Transverse colon (tissue), 4 donors: ENCODE measurements at regions not wholly inside any gene's neighbourhood (a gene's known extent, or its start where the extent isn't known, plus 50 kb on each side); places are given as distances from the start of the nearest gene placed in this dataset.

Experiments used
- DNase-seq: peaks from one replicate; pipeline ENCODE4 v3.0.0-alpha.2; 2019
- H3K27ac ChIP-seq, 4 donors: fragments of 200-600 bp; sonication (generic); 2 replicates each; pipeline ENCODE4 v1.5.1; 2016 to 2018; ENCODE audit warnings: inconsistent platforms in 4 of 4
- H3K27me3 ChIP-seq: fragments of 200-600 bp; sonication (generic); 2 replicates; pipeline ENCODE4 v1.5.1; 2017; ENCODE audit warnings: inconsistent platforms
- H3K36me3 ChIP-seq, 4 donors: fragments of 200-600 bp; sonication (generic); 2 replicates each; pipeline ENCODE4 v1.5.1; 2017 to 2019; ENCODE audit warnings: inconsistent platforms in 4 of 4
- H3K4me1 ChIP-seq, 4 donors: fragments of 200-600 bp; sonication (generic); 2 replicates each; pipeline ENCODE4 v1.5.1; 2017 to 2020; ENCODE audit warnings: inconsistent platforms in 4 of 4
- H3K4me3 ChIP-seq, 4 donors: fragments of 200-600 bp; sonication (generic); 1 replicate in 1 of 4; 2 replicates in 3 of 4; pipeline versions ENCODE4 v1.5.1 to v1.6.1; 2017 to 2019; ENCODE audit warnings: inconsistent platforms in 4 of 4
- H3K9me3 ChIP-seq, 2 donors: fragments of 200-600 bp; sonication (generic); 2 replicates each; pipeline ENCODE4 v1.5.1; 2017 to 2019; ENCODE audit warnings: inconsistent platforms in 2 of 2
- EP300 ChIP-seq: sonication (generic); formaldehyde crosslinking; IDR thresholded peaks from one replicate; pipeline ENCODE4 v1.6.1; 2017; ENCODE audit warnings: antibody characterized with exemption, low read depth
- POLR2A ChIP-seq: fragments of 450-650 bp; IDR thresholded peaks from one replicate; pipeline ENCODE4 v1.6.1; 2016; ENCODE audit warnings: antibody characterized with exemption, mild to moderate bottlenecking, moderate library complexity
- POLR2AphosphoS5 ChIP-seq, 3 donors: sonication (generic); formaldehyde crosslinking; IDR thresholded peaks; one replicate each; pipeline ENCODE4 v1.6.1; 2016; ENCODE audit warnings: antibody characterized with exemption in 3 of 3
- WGBS, 2 donors: methylation state at CpG; one replicate each; pipeline ENCODE4 v1.1.5; 2018; ENCODE audit warnings: low coverage in 1 of 2; 5-methylcytosine and 5-hydroxymethylcytosine counted together
- in situ Hi-C, 4 donors: fragments of 200-750 bp; cut with MboI; loops; one replicate each; pipeline versions ENCODE4 v1.15.0 to v1.15.1; 2017; ENCODE audit warnings: low sequenced_read_pairs in 3 of 4, low pct_ligation_motif_present in 1 of 4, low pct_unique_long_range_greater_than_20kb in 1 of 4
- intact Hi-C: fragments of 100-400 bp; cut with DNase I; formaldehyde crosslinking; loops from one replicate; pipeline ENCODE4 v1.15.1; 2023; ENCODE audit warnings: low total_unique reads
- TF ChIP-seq, protein P1 (sequence below), 5 experiments: fragments of 200-600 bp in 3 of 5; fragments of 450-650 bp in 2 of 5; sonication (generic) in 3 of 5; IDR thresholded peaks; 1 replicate in 2 of 5; 2 replicates in 3 of 5; pipeline ENCODE4 v1.5.1; 2016 to 2017; ENCODE audit warnings: antibody characterized with exemption in 5 of 5, inconsistent platforms in 3 of 5, mild to moderate bottlenecking in 2 of 5, moderate library complexity in 1 of 5

DNA sequence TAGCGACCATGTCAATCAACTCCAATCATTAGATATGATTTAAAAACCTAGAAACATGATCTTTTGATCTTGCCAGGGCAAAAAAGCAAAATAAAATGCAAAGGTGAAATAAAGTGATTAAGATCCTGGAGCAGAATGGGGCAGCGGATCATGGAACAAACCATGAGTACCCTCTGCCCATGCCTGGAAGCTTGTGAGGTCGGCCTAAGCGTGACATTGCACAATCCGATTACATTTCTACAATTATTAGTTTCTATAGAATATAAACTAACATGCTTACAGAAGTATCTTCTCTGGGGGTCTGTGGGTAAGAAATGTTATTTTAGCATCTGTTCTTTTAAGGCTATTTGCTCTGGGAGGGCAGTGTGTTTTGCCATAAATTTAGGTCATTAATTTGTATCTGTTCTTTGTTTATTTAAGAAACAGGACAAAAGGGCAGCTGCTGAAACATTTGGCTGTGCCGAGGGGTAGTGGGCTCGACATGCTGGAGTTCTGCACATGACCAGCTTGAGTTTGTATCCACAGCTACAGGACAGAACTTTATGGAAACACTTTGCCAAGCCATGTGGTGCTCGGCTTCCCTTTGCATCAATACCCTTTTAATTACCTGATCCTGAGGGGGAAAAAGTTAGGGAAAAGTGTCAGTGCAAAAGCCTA lies 55.9 kb downstream of the ZBTB18 start:
- 76 to 79% methylated on average over 7 to 8 of the region's 8 CpGs for WGBS, 2 donors
- no peaks in the 10 kb centered on the region for H3K36me3 ChIP-seq
- H3K4me3 ChIP-seq, result no peak overlapping the region

DNA sequence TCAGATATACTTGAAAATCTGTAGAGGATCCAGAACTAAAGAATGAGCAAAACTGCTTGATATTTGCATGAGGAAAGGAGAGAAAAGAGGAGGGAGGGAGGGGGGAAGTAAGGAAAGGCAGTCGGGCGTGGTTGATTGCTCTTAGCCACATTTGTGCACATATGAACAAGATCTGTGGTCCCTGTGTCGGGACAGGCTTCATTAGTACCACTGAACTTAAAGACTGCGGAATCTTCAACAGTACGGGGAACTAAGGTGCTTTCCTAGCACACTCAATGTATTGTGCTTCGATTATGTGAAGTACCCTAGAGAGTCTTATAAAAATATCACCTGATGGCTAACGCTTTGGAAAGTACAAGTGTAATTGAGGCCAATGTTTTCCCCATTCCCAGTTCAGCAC lies 59.9 kb downstream of the ZBTB18 start:
- no peak overlapping the region for H3K4me3 ChIP-seq
- no peaks in the 10 kb centered on the region for H3K4me1 ChIP-seq
- intact Hi-C loops, result loop anchor here (5.0 kb wide), 1 partner anchor 354 kb away; no protein-coding TSS in a partner anchor
- 74 to 86% methylated on average over 7 of the region's 7 CpGs for whole genome bisulfite sequencing, 2 donors
- H3K9me3 ChIP-seq, result no peaks in the 10 kb centered on the region
- no peak for TF ChIP-seq POLR2AphosphoS5 (IDR thresholded peaks at IDR 0.05)
- TF ChIP-seq, protein P1, sequence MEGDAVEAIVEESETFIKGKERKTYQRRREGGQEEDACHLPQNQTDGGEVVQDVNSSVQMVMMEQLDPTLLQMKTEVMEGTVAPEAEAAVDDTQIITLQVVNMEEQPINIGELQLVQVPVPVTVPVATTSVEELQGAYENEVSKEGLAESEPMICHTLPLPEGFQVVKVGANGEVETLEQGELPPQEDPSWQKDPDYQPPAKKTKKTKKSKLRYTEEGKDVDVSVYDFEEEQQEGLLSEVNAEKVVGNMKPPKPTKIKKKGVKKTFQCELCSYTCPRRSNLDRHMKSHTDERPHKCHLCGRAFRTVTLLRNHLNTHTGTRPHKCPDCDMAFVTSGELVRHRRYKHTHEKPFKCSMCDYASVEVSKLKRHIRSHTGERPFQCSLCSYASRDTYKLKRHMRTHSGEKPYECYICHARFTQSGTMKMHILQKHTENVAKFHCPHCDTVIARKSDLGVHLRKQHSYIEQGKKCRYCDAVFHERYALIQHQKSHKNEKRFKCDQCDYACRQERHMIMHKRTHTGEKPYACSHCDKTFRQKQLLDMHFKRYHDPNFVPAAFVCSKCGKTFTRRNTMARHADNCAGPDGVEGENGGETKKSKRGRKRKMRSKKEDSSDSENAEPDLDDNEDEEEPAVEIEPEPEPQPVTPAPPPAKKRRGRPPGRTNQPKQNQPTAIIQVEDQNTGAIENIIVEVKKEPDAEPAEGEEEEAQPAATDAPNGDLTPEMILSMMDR (IDR thresholded peaks at IDR 0.05), result no peak
- TF ChIP-seq POLR2A, result no peak
- TF ChIP-seq EP300, result no peak
- in situ Hi-C loops, result no loop called here
- no peak overlapping the region for H3K27ac ChIP-seq
- H3K27me3 ChIP-seq, result no peaks in the 10 kb centered on the region
- no peaks in the 10 kb centered on the region for H3K36me3 ChIP-seq
- DNase-seq, result no peak

More for the DNA sequence above, 55.9 kb downstream of the ZBTB18 start:
- intact Hi-C loops (no loop called here), in situ Hi-C loops (no loop called here)
- H3K27me3 ChIP-seq, result no peaks in the 10 kb centered on the region
- no peak for DNase-seq
- H3K9me3 ChIP-seq, result no peaks in the 10 kb centered on the region
- no peaks in the 10 kb centered on the region for H3K4me1 ChIP-seq
- TF ChIP-seq EP300 (no peak), POLR2AphosphoS5 (IDR thresholded peaks at IDR 0.05) (no peak), POLR2A (no peak)
- TF ChIP-seq, protein P1 (IDR thresholded peaks at IDR 0.05), result no peak
- H3K27ac ChIP-seq, result no peak overlapping the region

DNA sequence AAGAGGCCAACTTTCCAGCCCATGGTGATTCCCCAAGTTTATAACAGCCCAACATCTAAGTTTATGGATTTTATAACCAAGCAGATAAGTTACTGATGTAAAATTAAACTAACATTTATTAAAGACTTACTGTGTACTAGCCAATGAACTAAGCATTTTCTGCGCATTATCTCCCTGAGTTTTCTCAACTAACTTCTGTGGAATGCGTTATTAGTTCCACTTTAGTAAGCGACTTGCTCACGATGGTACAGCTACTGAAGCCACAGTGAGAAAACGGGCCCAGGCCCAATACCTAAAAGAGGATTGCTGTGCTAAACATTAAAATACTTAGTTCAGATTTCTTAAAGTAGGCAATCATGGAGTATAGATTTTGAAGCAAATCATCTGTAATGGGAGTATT lies 61.0 kb downstream of the ZBTB18 start:
- no peak for DNase-seq
- TF ChIP-seq, protein P1 (IDR thresholded peaks at IDR 0.05), result no peak
- TF ChIP-seq POLR2AphosphoS5 (IDR thresholded peaks at IDR 0.05) (no peak), EP300 (no peak), POLR2A (no peak)
- in situ Hi-C loops (no loop called here), intact Hi-C loops (loop anchor here (5.0 kb wide), 1 partner anchor 355 kb away; no protein-coding TSS in a partner anchor)
- Histone ChIP-seq H3K27ac (no peak overlapping the region), H3K4me3 (no peak overlapping the region), H3K9me3 (no peaks in the 10 kb centered on the region), H3K36me3 (no peaks in the 10 kb centered on the region), H3K27me3 (no peaks in the 10 kb centered on the region), H3K4me1 (no peaks in the 10 kb centered on the region)
- 94 to 96% methylated on average over 4 to 5 of the region's 5 CpGs for WGBS, 2 donors

DNA sequence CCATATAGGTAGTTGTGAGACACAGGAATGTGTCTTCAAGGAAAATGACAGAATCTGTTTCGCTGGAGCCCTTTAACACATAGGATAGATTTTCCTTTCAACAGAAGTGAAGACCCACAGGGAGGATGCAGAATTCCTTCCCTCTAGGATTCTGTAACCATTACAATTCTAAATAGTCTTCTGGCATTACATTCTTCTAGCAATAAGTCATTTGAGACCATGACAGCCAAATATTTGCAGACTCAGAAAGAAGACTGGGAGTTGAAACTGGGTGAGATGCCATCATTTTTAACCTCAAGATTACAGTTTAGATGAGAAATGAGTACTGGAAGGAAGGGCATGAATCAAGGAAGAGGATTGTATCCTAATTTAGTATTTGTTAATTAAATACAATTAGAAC lies 61.6 kb downstream of the ZBTB18 start:
- 89 to 97% methylated on average over 1 of the region's 1 CpG for WGBS, 2 donors
- no peak for DNase-seq
- Histone ChIP-seq H3K4me3 (no peak overlapping the region), H3K27ac (no peak overlapping the region), H3K27me3 (peaks cover under 1% of the 10 kb centered on the region), H3K9me3 (no peaks in the 10 kb centered on the region), H3K4me1 (no peaks in the 10 kb centered on the region), H3K36me3 (no peaks in the 10 kb centered on the region)
- intact Hi-C loops, result loop anchor here (5.0 kb wide), 1 partner anchor 355 kb away; no protein-coding TSS in a partner anchor
- TF ChIP-seq, protein P1 (IDR thresholded peaks at IDR 0.05), result no peak
- TF ChIP-seq POLR2A (no peak), POLR2AphosphoS5 (IDR thresholded peaks at IDR 0.05) (no peak), EP300 (no peak)
- in situ Hi-C loops, result no loop called here
